DND-41 (cell line): ENCODE measurements at regions not wholly inside any gene's neighbourhood (a gene's known extent, or its start where the extent isn't known, plus 50 kb on each side); places are given as distances from the start of the nearest gene placed in this dataset.

ENCODE experiments used
- EZH2 ChIP-seq: IDR thresholded peaks from 3 replicates; pipeline ENCODE4 v1.6.1; 2012; ENCODE audit warnings: borderline replicate concordance, low read depth, mild to moderate bottlenecking, moderate library complexity, low read length, inconsistent platforms; ENCODE audit not compliant: severe bottlenecking
- TF ChIP-seq, protein P1 (sequence below): IDR thresholded peaks from 2 replicates; pipeline ENCODE4 v1.5.1; 2012; ENCODE audit warnings: borderline replicate concordance, low read length, moderate library complexity, mild to moderate bottlenecking; ENCODE audit not compliant: poor library complexity, severe bottlenecking; ENCODE audit errors: extremely low read depth

DNA sequence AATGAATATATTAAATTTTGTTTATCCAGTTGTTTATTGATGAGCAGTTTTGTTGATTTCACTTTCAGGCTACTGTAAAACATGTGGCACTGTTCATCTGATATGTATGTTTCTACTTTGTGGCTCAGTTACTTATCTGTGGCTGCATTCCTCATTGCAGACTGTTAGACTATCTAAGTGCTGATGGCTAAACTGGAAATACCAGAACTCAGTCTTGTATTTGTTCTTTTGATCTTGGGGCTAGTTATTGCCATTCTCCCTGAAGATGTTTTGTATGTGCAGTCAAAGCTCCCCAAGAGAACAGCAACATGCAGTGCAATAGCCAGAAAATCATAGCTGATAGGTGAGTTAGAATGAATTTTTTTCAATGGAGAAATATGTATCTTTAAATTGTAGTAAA is 162.2 kb downstream of the GADD45G start:
- no peak for TF ChIP-seq EZH2
- TF ChIP-seq, protein P1, sequence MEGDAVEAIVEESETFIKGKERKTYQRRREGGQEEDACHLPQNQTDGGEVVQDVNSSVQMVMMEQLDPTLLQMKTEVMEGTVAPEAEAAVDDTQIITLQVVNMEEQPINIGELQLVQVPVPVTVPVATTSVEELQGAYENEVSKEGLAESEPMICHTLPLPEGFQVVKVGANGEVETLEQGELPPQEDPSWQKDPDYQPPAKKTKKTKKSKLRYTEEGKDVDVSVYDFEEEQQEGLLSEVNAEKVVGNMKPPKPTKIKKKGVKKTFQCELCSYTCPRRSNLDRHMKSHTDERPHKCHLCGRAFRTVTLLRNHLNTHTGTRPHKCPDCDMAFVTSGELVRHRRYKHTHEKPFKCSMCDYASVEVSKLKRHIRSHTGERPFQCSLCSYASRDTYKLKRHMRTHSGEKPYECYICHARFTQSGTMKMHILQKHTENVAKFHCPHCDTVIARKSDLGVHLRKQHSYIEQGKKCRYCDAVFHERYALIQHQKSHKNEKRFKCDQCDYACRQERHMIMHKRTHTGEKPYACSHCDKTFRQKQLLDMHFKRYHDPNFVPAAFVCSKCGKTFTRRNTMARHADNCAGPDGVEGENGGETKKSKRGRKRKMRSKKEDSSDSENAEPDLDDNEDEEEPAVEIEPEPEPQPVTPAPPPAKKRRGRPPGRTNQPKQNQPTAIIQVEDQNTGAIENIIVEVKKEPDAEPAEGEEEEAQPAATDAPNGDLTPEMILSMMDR = no peak
